SU-DHL-6 (cell line): ENCODE measurements at regions not wholly inside any gene's neighbourhood (a gene's known extent, or its start where the extent isn't known, plus 50 kb on each side); places are given as distances from the start of the nearest gene placed in this dataset.

Experiments
- H2AFZ ChIP-seq: fragments of 200-600 bp; sonication (generic); 2 replicates; pipeline ENCODE4 v1.6.1; 2014; ENCODE audit warnings: low read depth, mild to moderate bottlenecking, moderate library complexity, mixed read lengths, antibody characterized with exemption, low read length; ENCODE audit not compliant: severe bottlenecking
- H3F3A ChIP-seq: fragments of 200-600 bp; shearing (Covaris generic); 2 replicates; pipeline ENCODE4 v1.6.0; 2016; ENCODE audit warnings: antibody characterized with exemption, mild to moderate bottlenecking; ENCODE audit not compliant: insufficient read depth
- H3K27ac ChIP-seq: fragments of 200-600 bp; sonication (generic); 2 replicates; pipeline ENCODE4 v1.5.1; 2016; ENCODE audit warnings: low read depth, mild to moderate bottlenecking, low read length, moderate library complexity, mixed read lengths
- H3K27me3 ChIP-seq: fragments of 200-600 bp; sonication (generic), shearing (Covaris generic); 2 replicates; pipeline ENCODE4 v1.6.0; 2014; ENCODE audit warnings: mild to moderate bottlenecking, low read length
- H3K36me3 ChIP-seq: fragments of 200-600 bp; sonication (generic); 2 replicates; pipeline ENCODE4 v1.6.1; 2014; ENCODE audit warnings: mild to moderate bottlenecking, low read length, mixed read lengths
- H3K4me2 ChIP-seq: fragments of 300-600, 200-600 bp; shearing (Covaris generic), sonication (generic); 2 replicates; pipeline ENCODE4 v1.6.0; 2014; ENCODE audit warnings: low read length, low read depth, mild to moderate bottlenecking; ENCODE audit not compliant: poor library complexity, severe bottlenecking
- H3K4me3 ChIP-seq: fragments of 200-600 bp; sonication (generic); 2 replicates; pipeline ENCODE4 v1.5.1; 2014; ENCODE audit warnings: antibody characterized with exemption, low read length, mild to moderate bottlenecking, mixed read lengths; ENCODE audit not compliant: insufficient read depth, poor library complexity, severe bottlenecking
- H3K79me2 ChIP-seq: fragments of 200-600 bp; sonication (generic); 2 replicates; pipeline ENCODE4 v1.6.1; 2014; ENCODE audit warnings: mild to moderate bottlenecking, low read length, moderate library complexity; ENCODE audit not compliant: insufficient read depth
- H3K9ac ChIP-seq: fragments of 200-600 bp; sonication (generic); 2 replicates; pipeline ENCODE4 v1.7.0; 2014; ENCODE audit warnings: mild to moderate bottlenecking, low read length
- H3K9me2 ChIP-seq: fragments of 200-600 bp; sonication (generic); replicated peaks from 2 replicates; pipeline ENCODE4 v1.6.1; 2014; ENCODE audit warnings: low read length; ENCODE audit not compliant: insufficient read depth
- H3K9me3 ChIP-seq: fragments of 200-600 bp; sonication (generic); 2 replicates; pipeline ENCODE4 v1.6.1; 2014; ENCODE audit warnings: low read length, mixed read lengths; ENCODE audit not compliant: insufficient read depth
- H4K20me1 ChIP-seq: fragments of 200-600 bp; sonication (generic); 2 replicates; pipeline ENCODE4 v1.6.1; 2014; ENCODE audit warnings: low read depth, mild to moderate bottlenecking, antibody characterized with exemption, low read length, moderate library complexity, mixed read lengths
- CTCF ChIP-seq: fragments of 200-600 bp; sonication (generic); IDR thresholded peaks from one replicate; pipeline ENCODE4 v1.5.1; 2017; ENCODE audit warnings: antibody characterized with exemption, mild to moderate bottlenecking, low read length, moderate library complexity; ENCODE audit not compliant: insufficient read depth, poor library complexity, severe bottlenecking
- EZH2phosphoT487 ChIP-seq: fragments of 200-600 bp; sonication (generic), shearing (Covaris generic); conservative IDR thresholded peaks from 2 replicates; pipeline ENCODE4 v1.6.1; 2018; ENCODE audit warnings: mild to moderate bottlenecking, antibody characterized with exemption, low read length, moderate library complexity, mixed read lengths

- H2AFZ ChIP-seq: no peak overlapping the region
- no peaks in the 10 kb centered on the region for H3K79me2 ChIP-seq
- no peaks in the 10 kb centered on the region for H3K9me3 ChIP-seq
- H3K27ac ChIP-seq: no peak overlapping the region
- H3K27me3 ChIP-seq: no peaks in the 10 kb centered on the region
- no peak overlapping the region for H3K4me2 ChIP-seq
- H3K9me2 ChIP-seq: no peaks in the 10 kb centered on the region
- H3F3A ChIP-seq: no peaks in the 10 kb centered on the region
- no peak overlapping the region for H3K9ac ChIP-seq
- H3K36me3 ChIP-seq: no peaks in the 10 kb centered on the region
- H4K20me1 ChIP-seq: no peaks in the 10 kb centered on the region
- TF ChIP-seq CTCF (no peak), EZH2phosphoT487 (no peak)
- no peak overlapping the region for H3K4me3 ChIP-seq
These were observed 431.2 kb upstream of the CHST9 start for GRCh38 chr18:27616324-27616723.

GRCh38 chr18:27614951-27615844, 430.1 kb upstream of the CHST9 start:
- H3K9me3 ChIP-seq: no peaks in the 10 kb centered on the region
- H3K36me3 ChIP-seq: no peaks in the 10 kb centered on the region
- H2AFZ ChIP-seq: no peak overlapping the region
- no peak overlapping the region for H3K9ac ChIP-seq
- H3K27me3 ChIP-seq: no peaks in the 10 kb centered on the region
- no peak overlapping the region for H3K27ac ChIP-seq
- H3K4me2 ChIP-seq: no peak overlapping the region
- no peaks in the 10 kb centered on the region for H3K9me2 ChIP-seq
- no peak for TF ChIP-seq EZH2phosphoT487
- no peak for TF ChIP-seq CTCF
- no peak overlapping the region for H3K4me3 ChIP-seq
- H3F3A ChIP-seq: no peaks in the 10 kb centered on the region
- H4K20me1 ChIP-seq: no peaks in the 10 kb centered on the region
- no peaks in the 10 kb centered on the region for H3K79me2 ChIP-seq

- Histone ChIP-seq H2AFZ (no peak overlapping the region), H3F3A (no peaks in the 10 kb centered on the region), H3K36me3 (no peaks in the 10 kb centered on the region), H4K20me1 (no peaks in the 10 kb centered on the region), H3K9me2 (no peaks in the 10 kb centered on the region), H3K9me3 (no peaks in the 10 kb centered on the region), H3K4me2 (no peak overlapping the region), H3K27ac (no peak overlapping the region), H3K4me3 (no peak overlapping the region), H3K27me3 (no peaks in the 10 kb centered on the region), H3K79me2 (no peaks in the 10 kb centered on the region), H3K9ac (no peak overlapping the region)
- TF ChIP-seq CTCF: no peak
- TF ChIP-seq EZH2phosphoT487: no peak
These were observed 424.1 kb upstream of the CHST9 start for GRCh38 chr18:27609221-27609620.
